OCI-LY1 (cell line): ENCODE measurements at regions not wholly inside any gene's neighbourhood (a gene's known extent, or its start where the extent isn't known, plus 50 kb on each side); places are given as distances from the start of the nearest gene placed in this dataset.

Experiments used
- EZH2 ChIP-seq: fragments of 200-600 bp; sonication (generic), shearing (Covaris generic); IDR thresholded peaks from 2 replicates; pipeline ENCODE4 v1.8.0; 2017; ENCODE audit warnings: borderline replicate concordance, mixed run types, mild to moderate bottlenecking, antibody characterized with exemption, low read length, moderate library complexity, mixed read lengths
- TF ChIP-seq, protein P1 (sequence below): fragments of 200-600 bp; sonication (generic), shearing (Covaris generic); IDR thresholded peaks from 2 replicates; pipeline ENCODE4 v1.5.1; 2017; ENCODE audit warnings: mild to moderate bottlenecking, antibody characterized with exemption, low read length, moderate library complexity, mixed read lengths

DNA sequence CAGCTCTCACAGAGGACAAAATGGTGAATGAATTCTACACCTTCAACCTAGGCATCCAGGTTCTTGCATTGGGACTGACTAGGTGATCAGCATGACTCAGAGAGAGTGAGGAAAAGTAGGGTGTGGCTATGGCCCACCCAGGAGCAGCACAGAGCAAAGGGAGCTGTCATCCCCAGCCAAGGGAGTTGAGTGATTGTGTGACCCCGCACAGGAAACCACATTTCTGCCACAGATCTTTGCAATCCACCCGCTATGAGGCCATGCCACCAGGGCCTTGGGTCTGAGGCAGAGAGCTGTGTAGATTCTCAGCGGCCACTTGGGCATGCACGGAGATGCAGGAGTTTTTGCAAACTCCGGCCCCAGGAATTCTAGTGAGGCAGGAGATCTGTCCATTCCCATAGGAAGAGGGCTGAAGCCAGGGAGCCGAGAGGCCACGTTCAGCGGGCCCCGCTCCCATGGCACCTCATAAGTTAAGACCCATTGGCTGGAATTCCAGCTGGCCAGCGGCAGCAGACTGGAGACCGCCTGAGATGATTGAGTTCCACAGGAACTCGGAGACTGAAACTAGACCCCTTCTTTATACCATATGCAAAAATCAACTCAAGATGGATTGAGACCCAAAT, 75.9 kb downstream of the NAA11 start:
- TF ChIP-seq, protein P1, sequence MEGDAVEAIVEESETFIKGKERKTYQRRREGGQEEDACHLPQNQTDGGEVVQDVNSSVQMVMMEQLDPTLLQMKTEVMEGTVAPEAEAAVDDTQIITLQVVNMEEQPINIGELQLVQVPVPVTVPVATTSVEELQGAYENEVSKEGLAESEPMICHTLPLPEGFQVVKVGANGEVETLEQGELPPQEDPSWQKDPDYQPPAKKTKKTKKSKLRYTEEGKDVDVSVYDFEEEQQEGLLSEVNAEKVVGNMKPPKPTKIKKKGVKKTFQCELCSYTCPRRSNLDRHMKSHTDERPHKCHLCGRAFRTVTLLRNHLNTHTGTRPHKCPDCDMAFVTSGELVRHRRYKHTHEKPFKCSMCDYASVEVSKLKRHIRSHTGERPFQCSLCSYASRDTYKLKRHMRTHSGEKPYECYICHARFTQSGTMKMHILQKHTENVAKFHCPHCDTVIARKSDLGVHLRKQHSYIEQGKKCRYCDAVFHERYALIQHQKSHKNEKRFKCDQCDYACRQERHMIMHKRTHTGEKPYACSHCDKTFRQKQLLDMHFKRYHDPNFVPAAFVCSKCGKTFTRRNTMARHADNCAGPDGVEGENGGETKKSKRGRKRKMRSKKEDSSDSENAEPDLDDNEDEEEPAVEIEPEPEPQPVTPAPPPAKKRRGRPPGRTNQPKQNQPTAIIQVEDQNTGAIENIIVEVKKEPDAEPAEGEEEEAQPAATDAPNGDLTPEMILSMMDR: no peak
- no peak for TF ChIP-seq EZH2
